ENCODE measurements at regions not wholly inside any gene's neighbourhood (a gene's known extent, or its start where the extent isn't known, plus 50 kb on each side); places are given as distances from the start of the nearest gene placed in this dataset.

DNA sequence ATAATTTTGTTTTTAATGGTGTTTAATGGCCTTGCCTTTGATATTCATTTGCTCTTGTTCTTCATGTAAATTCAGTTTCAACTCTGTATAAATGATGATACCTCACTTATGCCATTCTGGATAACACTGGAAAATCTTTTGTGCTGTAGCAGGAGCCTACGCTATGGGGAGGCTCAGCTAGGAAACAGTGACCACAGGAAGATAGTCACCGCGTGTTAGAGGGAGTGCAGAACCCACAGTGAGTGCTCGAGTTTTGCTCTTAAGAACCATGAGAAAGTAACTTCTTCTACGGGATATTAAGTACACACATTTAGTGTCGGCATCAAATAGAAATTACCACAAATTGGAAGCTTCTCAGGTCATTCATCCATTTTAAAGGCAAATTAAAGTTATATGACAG, 143.9 kb downstream of the IRX2 start:
- intact Hi-C loops (cut with DNase I) = no loop called here
- DNase-seq (no peak), ATAC-seq (no peak)
- H3K9me3 ChIP-seq = no peaks in the 10 kb centered on the region
- no peak overlapping the region for H3K4me3 ChIP-seq
- H3K27me3 ChIP-seq = no peaks in the 10 kb centered on the region
- H3K36me3 ChIP-seq = no peaks in the 10 kb centered on the region
- TF ChIP-seq, protein P1, sequence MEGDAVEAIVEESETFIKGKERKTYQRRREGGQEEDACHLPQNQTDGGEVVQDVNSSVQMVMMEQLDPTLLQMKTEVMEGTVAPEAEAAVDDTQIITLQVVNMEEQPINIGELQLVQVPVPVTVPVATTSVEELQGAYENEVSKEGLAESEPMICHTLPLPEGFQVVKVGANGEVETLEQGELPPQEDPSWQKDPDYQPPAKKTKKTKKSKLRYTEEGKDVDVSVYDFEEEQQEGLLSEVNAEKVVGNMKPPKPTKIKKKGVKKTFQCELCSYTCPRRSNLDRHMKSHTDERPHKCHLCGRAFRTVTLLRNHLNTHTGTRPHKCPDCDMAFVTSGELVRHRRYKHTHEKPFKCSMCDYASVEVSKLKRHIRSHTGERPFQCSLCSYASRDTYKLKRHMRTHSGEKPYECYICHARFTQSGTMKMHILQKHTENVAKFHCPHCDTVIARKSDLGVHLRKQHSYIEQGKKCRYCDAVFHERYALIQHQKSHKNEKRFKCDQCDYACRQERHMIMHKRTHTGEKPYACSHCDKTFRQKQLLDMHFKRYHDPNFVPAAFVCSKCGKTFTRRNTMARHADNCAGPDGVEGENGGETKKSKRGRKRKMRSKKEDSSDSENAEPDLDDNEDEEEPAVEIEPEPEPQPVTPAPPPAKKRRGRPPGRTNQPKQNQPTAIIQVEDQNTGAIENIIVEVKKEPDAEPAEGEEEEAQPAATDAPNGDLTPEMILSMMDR (IDR thresholded peaks at IDR 0.05) = no peak
- no peaks in the 10 kb centered on the region for H3K4me1 ChIP-seq
- H3K27ac ChIP-seq = no peak overlapping the region

DNA sequence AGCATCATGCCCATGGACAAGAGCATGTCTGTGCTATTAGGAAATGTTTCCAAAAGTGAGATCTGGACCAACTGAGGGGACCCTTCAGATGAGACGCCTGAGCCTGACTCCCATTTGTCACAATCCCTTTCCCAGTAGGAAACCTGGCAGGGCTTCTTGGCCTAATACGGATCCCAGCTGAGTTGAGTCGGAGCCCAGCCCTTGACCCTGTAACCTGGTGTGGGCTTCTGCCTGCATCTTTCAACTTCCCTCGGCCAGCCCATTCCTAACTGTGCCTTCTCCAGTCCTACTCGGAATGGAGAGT, 148.3 kb downstream of the IRX2 start:
- no peaks in the 10 kb centered on the region for H3K27me3 ChIP-seq
- H3K36me3 ChIP-seq = no peaks in the 10 kb centered on the region
- TF ChIP-seq, protein P1 (IDR thresholded peaks at IDR 0.05) = no peak
- intact Hi-C loops (cut with DNase I) = no loop called here
- ATAC-seq = no peak
- H3K27ac ChIP-seq = no peak overlapping the region
- H3K4me3 ChIP-seq = no peak overlapping the region
- no peaks in the 10 kb centered on the region for H3K9me3 ChIP-seq
- DNase-seq = no peak
- no peaks in the 10 kb centered on the region for H3K4me1 ChIP-seq

DNA sequence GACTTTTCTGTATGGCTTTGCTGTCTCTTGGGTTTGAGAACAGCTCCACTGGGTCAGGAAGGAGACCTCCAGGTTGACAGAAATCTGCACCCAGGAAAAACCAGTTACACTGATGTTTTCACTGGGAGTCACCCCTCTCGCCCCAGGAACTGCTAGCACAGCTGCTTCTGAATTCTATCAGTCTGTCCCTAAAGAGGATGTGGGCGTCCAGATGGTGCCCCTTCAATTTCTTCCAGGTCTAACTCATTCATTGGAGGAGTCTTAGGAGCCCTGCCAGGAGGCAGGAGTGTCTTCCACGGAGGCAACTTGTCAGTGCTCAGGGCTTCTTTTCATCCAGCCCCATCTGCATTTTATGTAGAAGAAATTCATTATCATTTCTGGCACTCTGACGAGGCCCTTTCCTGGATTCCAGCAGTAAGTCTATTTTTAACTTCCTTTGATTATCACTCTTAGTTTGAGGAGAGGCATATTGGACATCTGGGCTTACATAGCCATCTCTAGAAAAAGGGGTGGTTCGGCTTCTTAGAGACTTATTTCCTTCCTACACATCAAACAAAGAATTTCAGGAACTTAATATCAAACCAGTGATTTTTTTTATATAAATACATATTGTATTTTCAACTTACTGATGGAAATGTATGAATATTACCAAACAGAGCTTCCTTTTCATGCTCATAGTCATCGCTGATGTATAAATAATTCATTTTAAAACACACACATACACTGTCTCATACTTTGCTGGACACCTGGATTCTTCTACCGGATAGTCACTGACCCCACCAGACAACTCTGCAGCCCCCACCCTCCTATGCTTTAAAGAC, 148.8 kb downstream of the IRX2 start:
- no peak for ATAC-seq
- Histone ChIP-seq H3K36me3 (no peaks in the 10 kb centered on the region), H3K4me1 (no peaks in the 10 kb centered on the region), H3K9me3 (no peaks in the 10 kb centered on the region), H3K4me3 (no peak overlapping the region), H3K27ac (no peak overlapping the region), H3K27me3 (no peaks in the 10 kb centered on the region)
- intact Hi-C loops (cut with DNase I) = no loop called here
- TF ChIP-seq, protein P1 (IDR thresholded peaks at IDR 0.05) = no peak
- DNase-seq = no peak

DNA sequence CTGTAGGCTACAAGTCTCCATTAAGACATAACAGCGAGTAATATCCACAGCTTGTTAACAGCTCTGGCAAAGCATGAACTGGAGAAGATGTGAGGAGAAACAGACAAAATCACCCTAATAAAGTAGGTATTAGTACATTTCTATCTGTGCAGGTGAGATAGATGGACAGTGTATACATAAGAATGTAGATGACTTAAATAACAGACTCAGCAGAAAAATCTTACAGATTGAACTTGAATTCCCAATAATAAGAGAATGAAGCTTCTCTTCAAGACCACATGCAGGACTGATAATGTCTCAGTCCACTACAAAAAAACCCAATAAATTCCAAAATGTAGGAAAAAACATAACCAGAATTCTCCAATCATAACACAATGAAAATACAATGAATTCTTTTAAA, 153.0 kb downstream of the IRX2 start:
- ATAC-seq = no peak
- Histone ChIP-seq H3K36me3 (no peaks in the 10 kb centered on the region), H3K4me1 (no peaks in the 10 kb centered on the region), H3K27me3 (no peaks in the 10 kb centered on the region), H3K9me3 (no peaks in the 10 kb centered on the region), H3K27ac (no peak overlapping the region), H3K4me3 (no peak overlapping the region)
- TF ChIP-seq, protein P1 (IDR thresholded peaks at IDR 0.05) = no peak
- no peak for DNase-seq
- intact Hi-C loops (cut with DNase I) = no loop called here

DNA sequence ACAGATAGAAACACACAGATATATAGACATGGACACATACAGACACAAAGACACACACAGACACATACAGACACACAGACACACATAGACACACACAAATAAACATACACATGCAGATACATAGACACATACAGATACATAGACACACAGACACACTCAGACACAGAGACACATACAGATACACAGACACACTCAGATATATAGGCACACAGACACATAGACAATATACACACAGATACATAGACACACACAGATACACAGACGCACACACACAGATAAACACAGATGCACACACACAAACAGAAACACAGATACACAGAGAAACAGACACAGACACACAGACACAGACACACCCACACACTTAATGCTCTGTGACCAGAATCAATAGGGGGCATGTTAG, 156.8 kb downstream of the IRX2 start:
- TF ChIP-seq, protein P1 (IDR thresholded peaks at IDR 0.05) = no peak
- H3K36me3 ChIP-seq = no peaks in the 10 kb centered on the region
- no peak for ATAC-seq
- H3K4me3 ChIP-seq = no peak overlapping the region
- intact Hi-C loops (cut with DNase I) = no loop called here
- no peak for DNase-seq
- H3K27ac ChIP-seq = no peak overlapping the region
- H3K27me3 ChIP-seq = no peaks in the 10 kb centered on the region
- H3K9me3 ChIP-seq = no peaks in the 10 kb centered on the region
- H3K4me1 ChIP-seq = no peaks in the 10 kb centered on the region

DNA sequence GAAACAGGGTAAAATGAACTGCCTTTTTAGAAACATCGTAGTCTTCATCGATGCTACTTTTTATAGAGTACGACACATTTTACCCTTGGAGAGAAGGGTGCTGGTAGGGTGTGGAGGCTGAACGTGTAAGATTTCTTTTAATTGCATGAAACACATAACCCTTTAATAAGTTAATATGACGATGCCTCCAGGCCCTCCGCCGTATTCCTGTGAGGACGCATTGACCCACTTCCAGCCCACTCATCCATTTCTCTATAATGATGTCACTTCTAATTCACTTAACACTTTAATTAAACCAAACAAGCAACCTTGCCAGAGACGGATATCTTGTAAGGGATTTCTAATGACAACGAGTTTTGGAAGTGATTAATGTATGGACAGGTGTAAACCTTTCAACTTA, 158.7 kb downstream of the IRX2 start:
- intact Hi-C loops (cut with DNase I) = no loop called here
- TF ChIP-seq, protein P1 (IDR thresholded peaks at IDR 0.05) = no peak
- no peak for ATAC-seq

More for the DNA sequence above, 158.7 kb downstream of the IRX2 start:
- H3K27ac ChIP-seq = no peak overlapping the region
- DNase-seq = no peak
- H3K36me3 ChIP-seq = no peaks in the 10 kb centered on the region
- no peaks in the 10 kb centered on the region for H3K9me3 ChIP-seq
- no peaks in the 10 kb centered on the region for H3K27me3 ChIP-seq
- no peak overlapping the region for H3K4me3 ChIP-seq
- no peaks in the 10 kb centered on the region for H3K4me1 ChIP-seq

Measured in upper lobe of right lung (tissue), 1 donor.